ENCODE measurements at regions not wholly inside any gene's neighbourhood (a gene's known extent, or its start where the extent isn't known, plus 50 kb on each side); places are given as distances from the start of the nearest gene placed in this dataset.

DNA sequence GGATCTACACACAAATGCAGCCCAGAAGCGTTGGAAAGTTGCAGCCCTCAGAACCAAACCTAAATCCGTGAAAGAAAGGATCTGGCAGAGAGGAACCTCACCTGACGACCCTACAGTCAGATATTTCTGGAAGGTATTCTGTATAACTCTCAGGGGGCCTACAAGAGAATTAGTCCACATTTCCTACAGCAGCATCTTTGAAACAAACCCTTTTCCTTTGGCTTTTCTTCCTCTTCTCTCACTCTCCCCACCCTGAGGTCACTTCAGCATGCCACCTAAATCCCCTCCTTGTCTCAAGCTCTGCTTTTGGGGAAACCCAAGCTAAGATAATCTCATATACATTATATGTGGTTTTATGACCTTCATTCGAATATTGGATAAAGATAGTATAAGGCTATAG lies 719.0 kb upstream of the MIR17HG start:
- no peak for TF ChIP-seq POLR2A (IDR thresholded peaks at IDR 0.05)
- TF ChIP-seq, protein P1, sequence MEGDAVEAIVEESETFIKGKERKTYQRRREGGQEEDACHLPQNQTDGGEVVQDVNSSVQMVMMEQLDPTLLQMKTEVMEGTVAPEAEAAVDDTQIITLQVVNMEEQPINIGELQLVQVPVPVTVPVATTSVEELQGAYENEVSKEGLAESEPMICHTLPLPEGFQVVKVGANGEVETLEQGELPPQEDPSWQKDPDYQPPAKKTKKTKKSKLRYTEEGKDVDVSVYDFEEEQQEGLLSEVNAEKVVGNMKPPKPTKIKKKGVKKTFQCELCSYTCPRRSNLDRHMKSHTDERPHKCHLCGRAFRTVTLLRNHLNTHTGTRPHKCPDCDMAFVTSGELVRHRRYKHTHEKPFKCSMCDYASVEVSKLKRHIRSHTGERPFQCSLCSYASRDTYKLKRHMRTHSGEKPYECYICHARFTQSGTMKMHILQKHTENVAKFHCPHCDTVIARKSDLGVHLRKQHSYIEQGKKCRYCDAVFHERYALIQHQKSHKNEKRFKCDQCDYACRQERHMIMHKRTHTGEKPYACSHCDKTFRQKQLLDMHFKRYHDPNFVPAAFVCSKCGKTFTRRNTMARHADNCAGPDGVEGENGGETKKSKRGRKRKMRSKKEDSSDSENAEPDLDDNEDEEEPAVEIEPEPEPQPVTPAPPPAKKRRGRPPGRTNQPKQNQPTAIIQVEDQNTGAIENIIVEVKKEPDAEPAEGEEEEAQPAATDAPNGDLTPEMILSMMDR (IDR thresholded peaks at IDR 0.05): no peak

Data from thyroid gland (tissue), 4 donors.